Neural cell (in vitro differentiated cells): ENCODE measurements at regions not wholly inside any gene's neighbourhood (a gene's known extent, or its start where the extent isn't known, plus 50 kb on each side); places are given as distances from the start of the nearest gene placed in this dataset.

Source experiments
- H2AFZ ChIP-seq: fragments of 200-600, 300-800 bp; sonication (generic), shearing (Covaris generic); 2 replicates; pipeline ENCODE4 v1.6.0; 2014; ENCODE audit warnings: low read depth, mild to moderate bottlenecking, antibody characterized with exemption, low read length, moderate library complexity
- H3F3A ChIP-seq: fragments of 200-600 bp; shearing (Covaris generic); 2 replicates; pipeline ENCODE4 v1.6.1; 2016; ENCODE audit warnings: mild to moderate bottlenecking, moderate library complexity, mixed read lengths, antibody characterized with exemption, low read length; ENCODE audit not compliant: insufficient read depth, poor library complexity, severe bottlenecking
- H3K27ac ChIP-seq: fragments of 200-600, 300-800 bp; sonication (generic), shearing (Covaris generic); 2 replicates; pipeline ENCODE4 v1.5.1; 2014; ENCODE audit warnings: mild to moderate bottlenecking, low read length, moderate library complexity
- H3K27me3 ChIP-seq: fragments of 300-800, 200-600 bp; sonication (generic), shearing (Covaris generic); 2 replicates; pipeline ENCODE4 v1.6.0; 2014; ENCODE audit warnings: mild to moderate bottlenecking, low read depth, low read length, moderate library complexity; ENCODE audit not compliant: insufficient read depth
- H3K36me3 ChIP-seq: fragments of 300-800, 200-600 bp; sonication (generic), shearing (Covaris generic); 2 replicates; pipeline ENCODE4 v1.5.1; 2014; ENCODE audit warnings: mild to moderate bottlenecking, antibody characterized with exemption, low read length, moderate library complexity; ENCODE audit not compliant: insufficient read depth
- H3K4me2 ChIP-seq: fragments of 300-800, 200-600 bp; sonication (generic), shearing (Covaris generic); 2 replicates; pipeline ENCODE4 v1.6.0; 2014; ENCODE audit warnings: mild to moderate bottlenecking, low read length
- H3K4me3 ChIP-seq: fragments of 300-800, 200-600 bp; sonication (generic), shearing (Covaris generic); 2 replicates; pipeline ENCODE4 v1.5.1; 2014; ENCODE audit warnings: mild to moderate bottlenecking, low read length, moderate library complexity
- H3K79me2 ChIP-seq: fragments of 200-600 bp; shearing (Covaris generic); replicated peaks from 2 replicates; pipeline ENCODE4 v1.6.0; 2014; ENCODE audit warnings: mild to moderate bottlenecking, low read length, moderate library complexity; ENCODE audit not compliant: insufficient read depth
- H3K9ac ChIP-seq: fragments of 300-800, 200-600 bp; sonication (generic), shearing (Covaris generic); 2 replicates; pipeline ENCODE4 v1.6.1; 2016; ENCODE audit warnings: mild to moderate bottlenecking, low read length, mixed read lengths
- H3K9me2 ChIP-seq: fragments of 200-600 bp; shearing (Covaris generic); 2 replicates; pipeline ENCODE4 v1.6.1; 2016; ENCODE audit warnings: mild to moderate bottlenecking, low read length, mixed read lengths; ENCODE audit not compliant: insufficient read depth
- H3K9me3 ChIP-seq: fragments of 200-600, 300-800 bp; sonication (generic), shearing (Covaris generic); 2 replicates; pipeline ENCODE4 v1.6.1; 2016; ENCODE audit warnings: mild to moderate bottlenecking, mixed run types, low read length, moderate library complexity, mixed read lengths
- H4K20me1 ChIP-seq: fragments of 200-600 bp; shearing (Covaris generic); 2 replicates; pipeline ENCODE4 v1.6.1; 2016; ENCODE audit warnings: mild to moderate bottlenecking, mixed run types; ENCODE audit not compliant: insufficient read depth
- EP300 ChIP-seq: fragments of 450-650 bp; conservative IDR thresholded peaks from 2 replicates; pipeline ENCODE4 v1.6.1; 2014; ENCODE audit warnings: antibody characterized with exemption, mild to moderate bottlenecking, moderate library complexity; ENCODE audit not compliant: poor library complexity, severe bottlenecking
- EZH2 ChIP-seq: fragments of 200-600, 300-800 bp; shearing (Covaris generic), sonication (generic); IDR thresholded peaks from 2 replicates; pipeline ENCODE4 v1.6.1; 2014; ENCODE audit warnings: antibody characterized with exemption, low read length, borderline replicate concordance, mild to moderate bottlenecking; ENCODE audit not compliant: insufficient read depth, poor library complexity, severe bottlenecking
- MXI1 ChIP-seq: fragments of 450-650 bp; conservative IDR thresholded peaks from 2 replicates; pipeline ENCODE4 v1.6.1; 2014; ENCODE audit warnings: antibody characterized with exemption, mild to moderate bottlenecking; ENCODE audit not compliant: poor library complexity, severe bottlenecking
- POLR2AphosphoS5 ChIP-seq: IDR thresholded peaks from 2 replicates; pipeline ENCODE4 v1.6.1; 2012
- RAD21 ChIP-seq: fragments of 450-650 bp; conservative IDR thresholded peaks from 2 replicates; pipeline ENCODE4 v1.6.1; 2014; ENCODE audit warnings: antibody characterized with exemption, mild to moderate bottlenecking, moderate library complexity
- SMC3 ChIP-seq: fragments of 450-650 bp; conservative IDR thresholded peaks from 2 replicates; pipeline ENCODE4 v1.6.1; 2014; ENCODE audit warnings: antibody characterized with exemption, mild to moderate bottlenecking, moderate library complexity; ENCODE audit not compliant: poor library complexity
- TAF1 ChIP-seq: IDR thresholded peaks from 2 replicates; pipeline ENCODE4 v1.6.1; 2012; ENCODE audit warnings: low read depth
- TF ChIP-seq, protein P1 (sequence below): IDR thresholded peaks from 2 replicates; pipeline ENCODE4 v1.6.1; 2012; ENCODE audit warnings: borderline replicate concordance
- TF ChIP-seq, protein P2 (sequence below): fragments of 450-650 bp; IDR thresholded peaks from 2 replicates; pipeline ENCODE4 v1.5.1; 2014; ENCODE audit warnings: antibody characterized with exemption, mild to moderate bottlenecking, moderate library complexity; ENCODE audit not compliant: poor library complexity, severe bottlenecking

DNA sequence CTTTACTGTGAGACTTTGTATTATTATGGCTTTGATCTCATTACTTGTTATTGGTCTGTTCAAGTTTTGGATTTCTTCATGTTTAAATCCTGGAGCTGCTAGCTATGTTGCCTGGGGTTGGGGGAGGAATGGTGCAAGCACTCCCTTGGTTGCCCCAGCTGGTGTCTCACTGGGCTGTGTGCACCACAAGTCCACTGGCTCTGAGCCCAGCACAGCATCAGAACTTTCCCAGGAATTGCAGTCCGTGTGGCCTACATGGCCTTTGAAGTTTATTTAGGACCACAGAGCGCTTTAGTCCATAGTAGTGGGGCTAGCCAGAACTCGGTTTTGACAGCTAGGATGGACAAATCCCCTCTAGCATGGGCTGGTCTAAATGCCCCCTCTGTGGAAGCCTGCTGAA is 278.8 kb upstream of the RPS6KA3 start:
- Histone ChIP-seq H3F3A (no peaks in the 10 kb centered on the region), H3K27ac (no peak overlapping the region), H3K9ac (no peak overlapping the region), H3K36me3 (no peaks in the 10 kb centered on the region), H3K27me3 (no peaks in the 10 kb centered on the region), H3K4me2 (no peak overlapping the region), H4K20me1 (no peaks in the 10 kb centered on the region), H3K4me3 (no peak overlapping the region), H3K9me2 (no peaks in the 10 kb centered on the region), H3K79me2 (no peaks in the 10 kb centered on the region), H3K9me3 (no peaks in the 10 kb centered on the region), H2AFZ (no peak overlapping the region)
- TF ChIP-seq, protein P1, sequence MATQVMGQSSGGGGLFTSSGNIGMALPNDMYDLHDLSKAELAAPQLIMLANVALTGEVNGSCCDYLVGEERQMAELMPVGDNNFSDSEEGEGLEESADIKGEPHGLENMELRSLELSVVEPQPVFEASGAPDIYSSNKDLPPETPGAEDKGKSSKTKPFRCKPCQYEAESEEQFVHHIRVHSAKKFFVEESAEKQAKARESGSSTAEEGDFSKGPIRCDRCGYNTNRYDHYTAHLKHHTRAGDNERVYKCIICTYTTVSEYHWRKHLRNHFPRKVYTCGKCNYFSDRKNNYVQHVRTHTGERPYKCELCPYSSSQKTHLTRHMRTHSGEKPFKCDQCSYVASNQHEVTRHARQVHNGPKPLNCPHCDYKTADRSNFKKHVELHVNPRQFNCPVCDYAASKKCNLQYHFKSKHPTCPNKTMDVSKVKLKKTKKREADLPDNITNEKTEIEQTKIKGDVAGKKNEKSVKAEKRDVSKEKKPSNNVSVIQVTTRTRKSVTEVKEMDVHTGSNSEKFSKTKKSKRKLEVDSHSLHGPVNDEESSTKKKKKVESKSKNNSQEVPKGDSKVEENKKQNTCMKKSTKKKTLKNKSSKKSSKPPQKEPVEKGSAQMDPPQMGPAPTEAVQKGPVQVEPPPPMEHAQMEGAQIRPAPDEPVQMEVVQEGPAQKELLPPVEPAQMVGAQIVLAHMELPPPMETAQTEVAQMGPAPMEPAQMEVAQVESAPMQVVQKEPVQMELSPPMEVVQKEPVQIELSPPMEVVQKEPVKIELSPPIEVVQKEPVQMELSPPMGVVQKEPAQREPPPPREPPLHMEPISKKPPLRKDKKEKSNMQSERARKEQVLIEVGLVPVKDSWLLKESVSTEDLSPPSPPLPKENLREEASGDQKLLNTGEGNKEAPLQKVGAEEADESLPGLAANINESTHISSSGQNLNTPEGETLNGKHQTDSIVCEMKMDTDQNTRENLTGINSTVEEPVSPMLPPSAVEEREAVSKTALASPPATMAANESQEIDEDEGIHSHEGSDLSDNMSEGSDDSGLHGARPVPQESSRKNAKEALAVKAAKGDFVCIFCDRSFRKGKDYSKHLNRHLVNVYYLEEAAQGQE, result no peak
- TF ChIP-seq, protein P2, sequence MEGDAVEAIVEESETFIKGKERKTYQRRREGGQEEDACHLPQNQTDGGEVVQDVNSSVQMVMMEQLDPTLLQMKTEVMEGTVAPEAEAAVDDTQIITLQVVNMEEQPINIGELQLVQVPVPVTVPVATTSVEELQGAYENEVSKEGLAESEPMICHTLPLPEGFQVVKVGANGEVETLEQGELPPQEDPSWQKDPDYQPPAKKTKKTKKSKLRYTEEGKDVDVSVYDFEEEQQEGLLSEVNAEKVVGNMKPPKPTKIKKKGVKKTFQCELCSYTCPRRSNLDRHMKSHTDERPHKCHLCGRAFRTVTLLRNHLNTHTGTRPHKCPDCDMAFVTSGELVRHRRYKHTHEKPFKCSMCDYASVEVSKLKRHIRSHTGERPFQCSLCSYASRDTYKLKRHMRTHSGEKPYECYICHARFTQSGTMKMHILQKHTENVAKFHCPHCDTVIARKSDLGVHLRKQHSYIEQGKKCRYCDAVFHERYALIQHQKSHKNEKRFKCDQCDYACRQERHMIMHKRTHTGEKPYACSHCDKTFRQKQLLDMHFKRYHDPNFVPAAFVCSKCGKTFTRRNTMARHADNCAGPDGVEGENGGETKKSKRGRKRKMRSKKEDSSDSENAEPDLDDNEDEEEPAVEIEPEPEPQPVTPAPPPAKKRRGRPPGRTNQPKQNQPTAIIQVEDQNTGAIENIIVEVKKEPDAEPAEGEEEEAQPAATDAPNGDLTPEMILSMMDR, result no peak
- no peak for TF ChIP-seq EZH2
- TF ChIP-seq POLR2AphosphoS5, result no peak
- TF ChIP-seq EP300, result no peak
- TF ChIP-seq TAF1, result no peak
- no peak for TF ChIP-seq SMC3
- no peak for TF ChIP-seq MXI1

DNA sequence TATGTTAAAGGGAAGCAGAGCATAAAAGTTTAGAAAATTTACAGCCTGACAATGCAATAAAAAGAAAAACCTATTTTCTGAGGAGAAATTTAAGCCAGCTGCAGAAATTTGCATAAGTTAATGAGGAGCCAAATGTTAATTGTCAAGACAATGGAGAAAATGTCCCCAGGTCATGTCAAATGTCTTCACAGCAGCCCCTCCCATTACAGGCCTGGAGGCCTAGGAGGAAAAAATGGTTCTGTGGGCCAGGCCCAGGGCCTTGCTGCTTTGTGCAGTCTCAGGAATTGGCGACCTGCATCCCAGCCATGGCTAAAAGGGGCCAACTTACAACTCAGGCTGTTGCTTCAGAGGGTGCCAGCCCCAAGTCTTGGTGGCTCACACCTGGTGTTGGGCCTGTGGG is 275.4 kb upstream of the RPS6KA3 start:
- no peak for TF ChIP-seq MXI1
- TF ChIP-seq TAF1, result no peak
- no peak for TF ChIP-seq SMC3
- TF ChIP-seq RAD21, result no peak
- TF ChIP-seq EZH2, result no peak
- TF ChIP-seq, protein P2, result no peak
- no peak for TF ChIP-seq EP300
- TF ChIP-seq POLR2AphosphoS5, result no peak
- TF ChIP-seq, protein P1, result no peak
- H3K27ac ChIP-seq, result no peak overlapping the region
- H3K4me3 ChIP-seq, result no peak overlapping the region
- H3K9me2 ChIP-seq, result no peaks in the 10 kb centered on the region
- no peak overlapping the region for H3K9ac ChIP-seq
- H2AFZ ChIP-seq, result no peak overlapping the region
- H3K4me2 ChIP-seq, result no peak overlapping the region
- H3K27me3 ChIP-seq, result no peaks in the 10 kb centered on the region
- no peaks in the 10 kb centered on the region for H3F3A ChIP-seq
- no peaks in the 10 kb centered on the region for H4K20me1 ChIP-seq
- H3K9me3 ChIP-seq, result no peaks in the 10 kb centered on the region
- no peaks in the 10 kb centered on the region for H3K79me2 ChIP-seq
- H3K36me3 ChIP-seq, result no peaks in the 10 kb centered on the region
